Hepatocyte (in vitro differentiated cells): ENCODE measurements at regions not wholly inside any gene's neighbourhood (a gene's known extent, or its start where the extent isn't known, plus 50 kb on each side); places are given as distances from the start of the nearest gene placed in this dataset.

ENCODE experiments used
- DNase-seq: peaks from one replicate; pipeline ENCODE4 v3.0.0-alpha.2; 2016; ENCODE audit warnings: low spot score
- H2AFZ ChIP-seq: fragments of 200-600 bp; sonication (generic); 2 replicates; pipeline ENCODE4 v1.6.0; 2016; ENCODE audit warnings: antibody characterized with exemption, mild to moderate bottlenecking
- H3K27ac ChIP-seq: fragments of 200-600 bp; sonication (generic); 2 replicates; pipeline ENCODE4 v1.5.1; 2016; ENCODE audit warnings: mild to moderate bottlenecking
- H3K27me3 ChIP-seq: fragments of 200-600 bp; sonication (generic); 2 replicates; pipeline ENCODE4 v1.6.1; 2016
- H3K36me3 ChIP-seq: fragments of 200-600 bp; sonication (generic); replicated peaks from 2 replicates; pipeline ENCODE4 v1.5.1; 2016; ENCODE audit warnings: low read depth; ENCODE audit not compliant: insufficient read depth
- H3K4me1 ChIP-seq: fragments of 200-600 bp; sonication (generic); 2 replicates; pipeline ENCODE4 v1.5.1; 2016; ENCODE audit warnings: mild to moderate bottlenecking, moderate library complexity; ENCODE audit not compliant: insufficient read depth
- H3K4me2 ChIP-seq: fragments of 200-600 bp; sonication (generic); 2 replicates; pipeline ENCODE4 v1.6.0; 2016
- H3K4me3 ChIP-seq: fragments of 200-600 bp; sonication (generic); 2 replicates; pipeline ENCODE4 v1.5.1; 2016; ENCODE audit warnings: mild to moderate bottlenecking
- H3K79me2 ChIP-seq: fragments of 200-600 bp; sonication (generic); 2 replicates; pipeline ENCODE4 v1.6.0; 2017; ENCODE audit warnings: mild to moderate bottlenecking
- H3K9me2 ChIP-seq: fragments of 200-600 bp; sonication (generic); replicated peaks from 2 replicates; pipeline ENCODE4 v1.6.0; 2017; ENCODE audit warnings: mild to moderate bottlenecking; ENCODE audit not compliant: insufficient read depth
- H3K9me3 ChIP-seq: fragments of 200-600 bp; sonication (generic); 2 replicates; pipeline ENCODE4 v1.5.1; 2016; ENCODE audit warnings: low read depth, mild to moderate bottlenecking
- H4K20me1 ChIP-seq: fragments of 200-600 bp; sonication (generic); 2 replicates; pipeline ENCODE4 v1.6.0; 2016; ENCODE audit warnings: mild to moderate bottlenecking; ENCODE audit not compliant: insufficient read depth, poor library complexity, severe bottlenecking
- EZH2 ChIP-seq: fragments of 200-600 bp; sonication (generic); IDR thresholded peaks from 2 replicates; pipeline ENCODE4 v1.6.1; 2016; ENCODE audit warnings: antibody characterized with exemption, mild to moderate bottlenecking, borderline replicate concordance
- EZH2phosphoT487 ChIP-seq: fragments of 200-600 bp; sonication (generic); IDR thresholded peaks from one replicate; pipeline ENCODE4 v1.6.1; 2018; ENCODE audit warnings: antibody characterized with exemption, mild to moderate bottlenecking, low read depth, moderate library complexity; ENCODE audit not compliant: unreplicated experiment, severe bottlenecking
- WGBS: methylation state at CpG from one replicate; pipeline ENCODE4 v1.1.6; 2016; ENCODE audit warnings: low lambda C conversion rate; ENCODE audit errors: missing lambda C conversion rate; 5-methylcytosine and 5-hydroxymethylcytosine counted together
- TF ChIP-seq, protein P1 (sequence below): fragments of 200-600 bp; sonication (generic); IDR thresholded peaks from 2 replicates; pipeline ENCODE4 v1.5.1; 2016; ENCODE audit warnings: antibody characterized with exemption, mild to moderate bottlenecking; ENCODE audit not compliant: poor library complexity

DNA sequence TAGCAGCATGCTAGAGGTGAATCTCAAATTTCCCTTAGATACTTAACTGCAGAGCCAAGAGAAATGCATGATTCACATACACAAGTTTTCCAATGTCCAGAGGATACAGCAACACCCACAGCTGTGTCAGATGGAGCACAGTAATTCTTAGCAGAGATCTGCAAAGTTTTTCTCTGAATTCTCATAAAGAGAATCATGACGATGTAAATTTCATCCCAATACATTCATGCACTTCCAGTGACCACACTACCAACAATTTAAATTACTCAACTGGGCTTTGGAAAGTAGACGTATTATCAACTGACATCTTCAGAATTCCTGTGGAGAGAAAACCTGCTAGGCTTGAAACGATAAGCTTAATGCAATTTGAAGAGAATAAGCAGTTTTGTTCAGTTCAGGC lies 378.8 kb upstream of the TLE4 start:
- H3K79me2 ChIP-seq, result no peaks in the 10 kb centered on the region
- H3K4me1 ChIP-seq, result peaks cover 9% of the 10 kb centered on the region
- H3K4me3 ChIP-seq, result no peak overlapping the region
- no peaks in the 10 kb centered on the region for H3K9me2 ChIP-seq
- H4K20me1 ChIP-seq, result no peaks in the 10 kb centered on the region
- WGBS, result 74% methylated on average over 3 of the region's 3 CpGs
- no peak for DNase-seq
- H3K27ac ChIP-seq, result no peak overlapping the region
- no peaks in the 10 kb centered on the region for H3K9me3 ChIP-seq
- TF ChIP-seq EZH2phosphoT487 (no peak), EZH2 (no peak)
- TF ChIP-seq, protein P1, sequence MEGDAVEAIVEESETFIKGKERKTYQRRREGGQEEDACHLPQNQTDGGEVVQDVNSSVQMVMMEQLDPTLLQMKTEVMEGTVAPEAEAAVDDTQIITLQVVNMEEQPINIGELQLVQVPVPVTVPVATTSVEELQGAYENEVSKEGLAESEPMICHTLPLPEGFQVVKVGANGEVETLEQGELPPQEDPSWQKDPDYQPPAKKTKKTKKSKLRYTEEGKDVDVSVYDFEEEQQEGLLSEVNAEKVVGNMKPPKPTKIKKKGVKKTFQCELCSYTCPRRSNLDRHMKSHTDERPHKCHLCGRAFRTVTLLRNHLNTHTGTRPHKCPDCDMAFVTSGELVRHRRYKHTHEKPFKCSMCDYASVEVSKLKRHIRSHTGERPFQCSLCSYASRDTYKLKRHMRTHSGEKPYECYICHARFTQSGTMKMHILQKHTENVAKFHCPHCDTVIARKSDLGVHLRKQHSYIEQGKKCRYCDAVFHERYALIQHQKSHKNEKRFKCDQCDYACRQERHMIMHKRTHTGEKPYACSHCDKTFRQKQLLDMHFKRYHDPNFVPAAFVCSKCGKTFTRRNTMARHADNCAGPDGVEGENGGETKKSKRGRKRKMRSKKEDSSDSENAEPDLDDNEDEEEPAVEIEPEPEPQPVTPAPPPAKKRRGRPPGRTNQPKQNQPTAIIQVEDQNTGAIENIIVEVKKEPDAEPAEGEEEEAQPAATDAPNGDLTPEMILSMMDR, result no peak
- H3K36me3 ChIP-seq, result no peaks in the 10 kb centered on the region
- H3K27me3 ChIP-seq, result no peaks in the 10 kb centered on the region
- no peak overlapping the region for H2AFZ ChIP-seq
- no peak overlapping the region for H3K4me2 ChIP-seq

DNA sequence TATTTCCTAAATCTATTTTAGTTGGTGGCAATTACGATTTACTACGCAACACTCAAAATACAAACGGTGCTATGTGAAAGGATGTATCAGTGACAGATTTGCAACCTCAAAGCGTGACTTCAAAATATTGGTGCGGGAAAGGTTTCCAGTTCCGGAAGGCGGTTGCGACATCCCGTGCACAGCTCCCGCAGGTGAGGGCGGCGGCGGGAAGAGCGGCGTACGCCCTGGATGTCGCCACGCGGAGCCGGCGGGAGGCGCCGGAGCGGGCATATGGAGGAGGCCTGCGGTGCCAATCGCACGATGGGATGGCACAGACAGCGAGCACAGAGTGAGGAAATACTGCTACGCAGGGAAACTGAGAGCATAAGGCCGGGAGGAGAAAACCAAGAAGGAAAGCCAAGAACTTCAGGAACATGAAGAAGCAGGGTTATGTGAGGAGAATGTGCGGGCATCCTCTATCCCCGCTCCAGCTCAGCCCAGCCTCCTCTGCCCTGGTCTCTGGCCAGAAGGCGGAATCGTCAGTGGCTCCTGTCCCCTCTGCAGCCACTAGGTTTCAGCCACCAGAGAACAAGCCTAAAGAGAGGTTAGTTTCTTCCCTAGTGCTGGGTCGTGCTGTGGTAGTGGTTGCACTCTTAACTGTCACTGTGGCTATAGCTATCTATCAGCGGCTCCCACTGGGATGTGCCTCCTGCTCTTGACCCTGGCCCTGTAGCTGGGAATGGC lies 378.1 kb upstream of the TLE4 start:
- Histone ChIP-seq H3K4me3 (no peak overlapping the region), H3K36me3 (no peaks in the 10 kb centered on the region), H3K27ac (no peak overlapping the region), H3K4me1 (peaks cover 9% of the 10 kb centered on the region), H4K20me1 (no peaks in the 10 kb centered on the region), H3K27me3 (no peaks in the 10 kb centered on the region), H3K9me3 (no peaks in the 10 kb centered on the region), H3K9me2 (no peaks in the 10 kb centered on the region), H3K79me2 (no peaks in the 10 kb centered on the region), H3K4me2 (no peak overlapping the region), H2AFZ (no peak overlapping the region)
- no peak for DNase-seq
- WGBS, result 97% methylated on average over 36 of the region's 36 CpGs
- no peak for TF ChIP-seq EZH2
- TF ChIP-seq EZH2phosphoT487, result no peak
- TF ChIP-seq, protein P1, result no peak

DNA sequence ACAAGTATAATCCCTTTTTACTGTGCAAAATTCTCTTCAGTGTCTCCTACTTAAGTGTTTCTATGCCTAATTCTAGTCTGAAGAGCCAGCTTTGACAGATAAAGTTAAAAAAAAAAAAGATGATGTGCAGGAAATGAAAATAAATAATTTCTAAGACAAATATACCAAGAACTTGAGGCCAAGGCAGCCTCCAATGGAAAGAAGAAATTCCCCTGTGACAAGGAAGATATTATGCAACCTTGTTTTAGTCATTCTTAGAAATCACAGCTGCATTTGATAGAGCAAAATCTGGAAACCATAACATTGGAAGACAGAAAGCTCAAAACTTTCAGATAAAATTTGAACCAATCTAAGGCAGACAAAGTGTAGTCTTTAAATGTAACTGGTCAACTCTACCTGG lies 375.9 kb upstream of the TLE4 start:
- H4K20me1 ChIP-seq, result no peaks in the 10 kb centered on the region
- H3K4me2 ChIP-seq, result no peak overlapping the region
- H2AFZ ChIP-seq, result no peak overlapping the region
- TF ChIP-seq EZH2 (no peak), EZH2phosphoT487 (no peak)
- TF ChIP-seq, protein P1, result no peak
- H3K4me1 ChIP-seq, result no peaks in the 10 kb centered on the region
- no peak for DNase-seq
- H3K79me2 ChIP-seq, result no peaks in the 10 kb centered on the region
- H3K4me3 ChIP-seq, result no peak overlapping the region
- no peak overlapping the region for H3K27ac ChIP-seq
- H3K9me3 ChIP-seq, result no peaks in the 10 kb centered on the region
- H3K36me3 ChIP-seq, result no peaks in the 10 kb centered on the region
- no peaks in the 10 kb centered on the region for H3K9me2 ChIP-seq
- no peaks in the 10 kb centered on the region for H3K27me3 ChIP-seq
